SU-DHL-6 (cell line): ENCODE measurements at regions not wholly inside any gene's neighbourhood (a gene's known extent, or its start where the extent isn't known, plus 50 kb on each side); places are given as distances from the start of the nearest gene placed in this dataset.

Source experiments
- EZH2phosphoT487 ChIP-seq: fragments of 200-600 bp; sonication (generic), shearing (Covaris generic); conservative IDR thresholded peaks from 2 replicates; pipeline ENCODE4 v1.6.1; 2018; ENCODE audit warnings: mild to moderate bottlenecking, antibody characterized with exemption, low read length, moderate library complexity, mixed read lengths
- TF ChIP-seq, protein P1 (sequence below): fragments of 200-600 bp; sonication (generic); IDR thresholded peaks from one replicate; pipeline ENCODE4 v1.5.1; 2017; ENCODE audit warnings: antibody characterized with exemption, mild to moderate bottlenecking, low read length, moderate library complexity; ENCODE audit not compliant: insufficient read depth, poor library complexity, severe bottlenecking

DNA sequence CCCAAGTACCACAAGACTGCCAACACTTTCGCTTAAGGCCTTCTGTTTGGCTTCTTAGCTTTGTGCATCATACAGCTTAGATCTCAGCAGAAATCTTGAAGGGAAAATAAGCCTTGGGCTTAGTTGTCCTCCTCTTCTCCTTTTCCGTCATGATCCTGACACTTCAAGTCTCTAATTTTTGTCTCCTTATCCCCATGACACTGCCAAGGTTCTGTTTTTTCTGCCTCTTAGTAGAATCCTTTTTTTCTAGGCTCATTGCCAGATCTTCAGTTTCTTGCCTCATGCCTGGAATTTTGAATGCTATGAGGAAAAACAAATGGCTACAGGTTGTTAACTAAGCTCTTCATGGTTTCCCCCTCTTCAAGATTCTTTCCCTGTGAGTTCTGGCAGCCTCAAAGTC, 450.4 kb downstream of the LRFN5 start:
- TF ChIP-seq, protein P1, sequence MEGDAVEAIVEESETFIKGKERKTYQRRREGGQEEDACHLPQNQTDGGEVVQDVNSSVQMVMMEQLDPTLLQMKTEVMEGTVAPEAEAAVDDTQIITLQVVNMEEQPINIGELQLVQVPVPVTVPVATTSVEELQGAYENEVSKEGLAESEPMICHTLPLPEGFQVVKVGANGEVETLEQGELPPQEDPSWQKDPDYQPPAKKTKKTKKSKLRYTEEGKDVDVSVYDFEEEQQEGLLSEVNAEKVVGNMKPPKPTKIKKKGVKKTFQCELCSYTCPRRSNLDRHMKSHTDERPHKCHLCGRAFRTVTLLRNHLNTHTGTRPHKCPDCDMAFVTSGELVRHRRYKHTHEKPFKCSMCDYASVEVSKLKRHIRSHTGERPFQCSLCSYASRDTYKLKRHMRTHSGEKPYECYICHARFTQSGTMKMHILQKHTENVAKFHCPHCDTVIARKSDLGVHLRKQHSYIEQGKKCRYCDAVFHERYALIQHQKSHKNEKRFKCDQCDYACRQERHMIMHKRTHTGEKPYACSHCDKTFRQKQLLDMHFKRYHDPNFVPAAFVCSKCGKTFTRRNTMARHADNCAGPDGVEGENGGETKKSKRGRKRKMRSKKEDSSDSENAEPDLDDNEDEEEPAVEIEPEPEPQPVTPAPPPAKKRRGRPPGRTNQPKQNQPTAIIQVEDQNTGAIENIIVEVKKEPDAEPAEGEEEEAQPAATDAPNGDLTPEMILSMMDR = no peak
- TF ChIP-seq EZH2phosphoT487 = no peak
